Liver (tissue), 8 donors: ENCODE measurements at regions not wholly inside any gene's neighbourhood (a gene's known extent, or its start where the extent isn't known, plus 50 kb on each side); places are given as distances from the start of the nearest gene placed in this dataset.

Experiments
- DNase-seq: peaks from one replicate; pipeline ENCODE4 v3.0.0-alpha.2; 2017; ENCODE audit warnings: low spot score
- H3K27ac ChIP-seq, 2 donors: one replicate each; pipeline ENCODE4 v1.7.0; 2013; ENCODE audit warnings: inconsistent platforms in 2 of 2, low read length in 2 of 2, control low read depth in 1 of 2, low read depth in 1 of 2, mild to moderate bottlenecking in 1 of 2
- H3K27me3 ChIP-seq, 4 donors: one replicate each; pipeline versions ENCODE4 v1.6.1 to v1.7.0; 2013; ENCODE audit warnings: low read length in 3 of 4, inconsistent platforms in 1 of 4, mild to moderate bottlenecking in 1 of 4, moderate library complexity in 1 of 4; ENCODE audit not compliant: control insufficient read depth in 4 of 4, insufficient read depth in 4 of 4
- H3K36me3 ChIP-seq, 4 donors: one replicate each; pipeline versions ENCODE4 v1.6.1 to v1.7.0; 2013; ENCODE audit warnings: low read length in 3 of 4, mild to moderate bottlenecking in 3 of 4, low read depth in 1 of 4, moderate library complexity in 1 of 4; ENCODE audit not compliant: control insufficient read depth in 4 of 4, insufficient read depth in 3 of 4
- H3K4me1 ChIP-seq, 4 donors: one replicate each; pipeline versions ENCODE4 v1.6.1 to v1.7.0; 2013; ENCODE audit warnings: low read length in 3 of 4, mild to moderate bottlenecking in 3 of 4, moderate library complexity in 1 of 4; ENCODE audit not compliant: control insufficient read depth in 4 of 4, insufficient read depth in 4 of 4
- H3K4me3 ChIP-seq, 3 donors: one replicate each; pipeline versions ENCODE4 v1.6.1 to v1.7.0; 2013; ENCODE audit warnings: low read length in 3 of 3, control low read depth in 1 of 3, low read depth in 1 of 3, mild to moderate bottlenecking in 1 of 3
- H3K9ac ChIP-seq, 2 donors: one replicate each; pipeline ENCODE4 v1.7.0; 2013; ENCODE audit warnings: low read length in 2 of 2, mild to moderate bottlenecking in 2 of 2, moderate library complexity in 2 of 2, control low read depth in 1 of 2, low read depth in 1 of 2
- H3K9me3 ChIP-seq, 4 donors: one replicate each; pipeline versions ENCODE4 v1.6.1 to v1.7.0; 2013; ENCODE audit warnings: low read length in 3 of 4; ENCODE audit not compliant: control insufficient read depth in 4 of 4
- ATF3 ChIP-seq: IDR thresholded peaks from 2 replicates; pipeline ENCODE4 v1.6.1; 2016; ENCODE audit warnings: antibody characterized with exemption
- CTCF ChIP-seq: fragments of 150-350 bp; IDR thresholded peaks from 2 replicates; pipeline ENCODE4 v1.5.1; 2017; ENCODE audit warnings: improper control_type of control experiment, low read depth, low read length; ENCODE audit not compliant: missing input control
- EGR1 ChIP-seq, 2 donors: IDR thresholded peaks; 2 replicates each; pipeline ENCODE4 v1.6.1; 2016 to 2018; ENCODE audit warnings: antibody characterized with exemption in 2 of 2, low read depth in 2 of 2
- FOXA1 ChIP-seq: IDR thresholded peaks from 2 replicates; pipeline ENCODE4 v1.6.1; 2016; ENCODE audit warnings: antibody characterized with exemption
- FOXA2 ChIP-seq: IDR thresholded peaks from 2 replicates; pipeline ENCODE4 v1.6.1; 2016; ENCODE audit warnings: antibody characterized with exemption
- GABPA ChIP-seq, 2 donors: IDR thresholded peaks in 1 of 2; conservative IDR thresholded peaks in 1 of 2; 2 replicates each; pipeline ENCODE4 v1.6.1; 2016; ENCODE audit warnings: antibody characterized with exemption in 2 of 2, mild to moderate bottlenecking in 1 of 2, moderate library complexity in 1 of 2
- HNF4A ChIP-seq, 2 donors: conservative IDR thresholded peaks; 2 replicates each; pipeline ENCODE4 v1.6.1; 2016; ENCODE audit warnings: antibody characterized with exemption in 2 of 2, mild to moderate bottlenecking in 2 of 2
- HNF4G ChIP-seq: IDR thresholded peaks from 2 replicates; pipeline ENCODE4 v1.6.1; 2016; ENCODE audit warnings: antibody characterized with exemption
- JUND ChIP-seq, 2 donors: IDR thresholded peaks; 2 replicates each; pipeline ENCODE4 v1.6.1; 2016; ENCODE audit warnings: antibody characterized with exemption in 2 of 2
- MAX ChIP-seq: IDR thresholded peaks from 2 replicates; pipeline ENCODE4 v1.6.1; 2016; ENCODE audit warnings: antibody characterized with exemption
- NR2F2 ChIP-seq: IDR thresholded peaks from 2 replicates; pipeline ENCODE4 v1.6.1; 2016; ENCODE audit warnings: antibody characterized with exemption
- RAD21 ChIP-seq, 2 donors: IDR thresholded peaks; 2 replicates each; pipeline ENCODE4 v1.6.1; 2016; ENCODE audit warnings: antibody characterized with exemption in 2 of 2, mild to moderate bottlenecking in 2 of 2
- REST ChIP-seq: IDR thresholded peaks from 2 replicates; pipeline ENCODE4 v1.6.1; 2016; ENCODE audit warnings: antibody characterized with exemption, mild to moderate bottlenecking
- RXRA ChIP-seq, 2 donors: IDR thresholded peaks; 2 replicates each; pipeline ENCODE4 v1.6.1; 2017 to 2018; ENCODE audit warnings: antibody characterized with exemption in 2 of 2, mild to moderate bottlenecking in 1 of 2
- SP1 ChIP-seq: IDR thresholded peaks from 2 replicates; pipeline ENCODE4 v1.6.1; 2018; ENCODE audit warnings: antibody characterized with exemption, mild to moderate bottlenecking
- TAF1 ChIP-seq: conservative IDR thresholded peaks from 2 replicates; pipeline ENCODE4 v1.6.1; 2016; ENCODE audit warnings: antibody characterized with exemption, mild to moderate bottlenecking
- YY1 ChIP-seq: IDR thresholded peaks from 2 replicates; pipeline ENCODE4 v1.6.1; 2016; ENCODE audit warnings: antibody characterized with exemption, mild to moderate bottlenecking
- ZBTB33 ChIP-seq: IDR thresholded peaks from 2 replicates; pipeline ENCODE4 v1.6.1; 2016; ENCODE audit warnings: antibody characterized with exemption
- WGBS: extraction: QIAGEN DNeasy Blood & Tissue Kit; methylation state at CpG from one replicate; pipeline ENCODE4 v1.1.7; 2013; 5-methylcytosine and 5-hydroxymethylcytosine counted together
- donor health status: healthy.
- donor health status: healthy.
- donor health status: healthy.
- donor health status: healthy.
- donor health status: healthy.

GRCh38 chr5:175288048-175288621 lies 155.8 kb downstream of the DRD1 start:
- H3K4me1 ChIP-seq: no peaks in the 10 kb centered on the region
- H3K9me3 ChIP-seq: peaks cover 0 to 2% (median 0%) of the 10 kb centered on the region in 4 donors
- no peak for TF ChIP-seq FOXA2
- TF ChIP-seq SP1: no peak
- TF ChIP-seq EGR1 (IDR thresholded peaks at IDR 0.05; ENCODE audit: low read depth in 2 of 2): no peak
- TF ChIP-seq HNF4A (conservative IDR thresholded peaks at IDR 0.05): no peak
- no peak for TF ChIP-seq RAD21 (IDR thresholded peaks at IDR 0.05)
- TF ChIP-seq YY1: no peak
- no peak for TF ChIP-seq ATF3
- no peak for TF ChIP-seq CTCF
- TF ChIP-seq RXRA (IDR thresholded peaks at IDR 0.05): no peak
- TF ChIP-seq MAX: no peak
- TF ChIP-seq TAF1: no peak
- no peak overlapping the region for H3K4me3 ChIP-seq
- DNase-seq: no peak
- 77% methylated on average over 9 of the region's 9 CpGs for WGBS
- H3K9ac ChIP-seq: no peak overlapping the region
- no peaks in the 10 kb centered on the region for H3K36me3 ChIP-seq
- H3K27me3 ChIP-seq: peaks cover 0 to 3% (median 1%) of the 10 kb centered on the region in 4 donors
- H3K27ac ChIP-seq: no peak overlapping the region

- Histone ChIP-seq H3K27me3 (peaks cover 0 to 3% (median 1%) of the 10 kb centered on the region in 4 donors), H3K27ac (no peak overlapping the region), H3K9ac (no peak overlapping the region), H3K4me3 (no peak overlapping the region), H3K9me3 (peaks cover 0 to 2% (median 0%) of the 10 kb centered on the region in 4 donors), H3K4me1 (no peaks in the 10 kb centered on the region), H3K36me3 (no peaks in the 10 kb centered on the region)
- DNase-seq: no peak
- WGBS: 86% methylated on average over 8 of the region's 8 CpGs
- TF ChIP-seq CTCF (no peak), YY1 (no peak), MAX (no peak), TAF1 (no peak), EGR1 (IDR thresholded peaks at IDR 0.05; ENCODE audit: low read depth in 2 of 2) (no peak), JUND (IDR thresholded peaks at IDR 0.05) (no peak), FOXA1 (no peak), GABPA (IDR thresholded peaks at IDR 0.05 in 1 of 2, conservative IDR thresholded peaks at IDR 0.05 in 1 of 2) (no peak), NR2F2 (no peak), HNF4A (conservative IDR thresholded peaks at IDR 0.05) (no peak), REST (no peak), ATF3 (no peak), RXRA (IDR thresholded peaks at IDR 0.05) (no peak), ZBTB33 (no peak), HNF4G (no peak)
Observed at GRCh38 chr5:175286981-175287380, 157.0 kb downstream of the DRD1 start.
